GM12878 (cell line): ENCODE measurements at regions not wholly inside any gene's neighbourhood (a gene's known extent, or its start where the extent isn't known, plus 50 kb on each side); places are given as distances from the start of the nearest gene placed in this dataset.

Source experiments
- ATF7 ChIP-seq: fragments of 450-650 bp; IDR thresholded peaks from 2 replicates; pipeline ENCODE4 v1.6.1; 2016; ENCODE audit warnings: low read depth, mild to moderate bottlenecking
- BCL11A ChIP-seq: IDR thresholded peaks from 2 replicates; pipeline ENCODE4 v1.6.1; 2011; ENCODE audit warnings: low read depth, low read length
- EZH2 ChIP-seq: IDR thresholded peaks from 2 replicates; pipeline ENCODE4 v1.6.1; 2012; ENCODE audit warnings: low read depth, mild to moderate bottlenecking, control low read depth, inconsistent platforms, low read length, borderline replicate concordance; ENCODE audit not compliant: control insufficient read depth
- FOXK2 ChIP-seq: fragments of 450-650 bp; IDR thresholded peaks from 2 replicates; pipeline ENCODE4 v1.6.1; 2017; ENCODE audit warnings: mild to moderate bottlenecking, moderate library complexity
- IKZF2 ChIP-seq, 2 experiments: fragments of 450-650 bp; IDR thresholded peaks; 2 replicates each; pipeline ENCODE4 v1.6.1; 2017; ENCODE audit warnings: mild to moderate bottlenecking in 2 of 2, moderate library complexity in 2 of 2
- IRF3 ChIP-seq: fragments of 450-650 bp; IDR thresholded peaks from 2 replicates; pipeline ENCODE4 v1.6.1; 2014; ENCODE audit warnings: mild to moderate bottlenecking
- MTA3 ChIP-seq: IDR thresholded peaks from 2 replicates; pipeline ENCODE4 v1.6.1; 2012; ENCODE audit warnings: low read length, inconsistent platforms, borderline replicate concordance
- NRF1 ChIP-seq: conservative IDR thresholded peaks from 2 replicates; pipeline ENCODE4 v1.6.1; 2011; ENCODE audit warnings: mild to moderate bottlenecking, low read depth, low read length, improper control_type of control experiment
- PBX3 ChIP-seq: IDR thresholded peaks from 2 replicates; pipeline ENCODE4 v1.6.1; 2011; ENCODE audit warnings: mild to moderate bottlenecking, low read depth, low read length, moderate library complexity; ENCODE audit not compliant: insufficient replicate concordance
- PKNOX1 ChIP-seq: fragments of 450-650 bp; IDR thresholded peaks from 2 replicates; pipeline ENCODE4 v1.6.1; 2016; ENCODE audit warnings: mild to moderate bottlenecking
- PML ChIP-seq: IDR thresholded peaks from 2 replicates; pipeline ENCODE4 v1.6.1; 2012; ENCODE audit warnings: low read length, inconsistent platforms
- POLR2AphosphoS2 ChIP-seq: IDR thresholded peaks from 2 replicates; pipeline ENCODE4 v1.6.1; 2011; ENCODE audit warnings: low read depth, mild to moderate bottlenecking, low read length, improper control_type of control experiment, moderate library complexity
- RB1 ChIP-seq: fragments of 450-650 bp; formaldehyde crosslinking; IDR thresholded peaks from 2 replicates; pipeline ENCODE4 v1.6.1; 2017; ENCODE audit warnings: mild to moderate bottlenecking, borderline replicate concordance
- RELB ChIP-seq: fragments of 450-650 bp; IDR thresholded peaks from 2 replicates; pipeline ENCODE4 v1.6.1; 2017; ENCODE audit warnings: low read depth, mild to moderate bottlenecking, moderate library complexity
- TBL1XR1 ChIP-seq: IDR thresholded peaks from 2 replicates; pipeline ENCODE4 v1.6.1; 2012; ENCODE audit warnings: low read depth, low read length, improper control_type of control experiment
- ZBED1 ChIP-seq: IDR thresholded peaks from 2 replicates; pipeline ENCODE4 v1.6.1; 2016; ENCODE audit warnings: borderline replicate concordance
- ZNF384 ChIP-seq: IDR thresholded peaks from 2 replicates; pipeline ENCODE4 v1.6.1; 2012; ENCODE audit warnings: low read depth, mild to moderate bottlenecking, low read length, improper control_type of control experiment, borderline replicate concordance
- ZZZ3 ChIP-seq: IDR thresholded peaks from 2 replicates; pipeline ENCODE4 v1.6.1; 2011; ENCODE audit warnings: low read depth; ENCODE audit not compliant: control insufficient read depth, insufficient read length

GRCh38 chr5:104088876-104089778 is 526.5 kb upstream of the NUDT12 start (continued):
- TF ChIP-seq ZNF384 (no peak), ZBED1 (no peak), RELB (peak; percentile 69; the same call in 1 of the 2 replicates), PKNOX1 (0 out of 2 replicates have a peak, but pooled peaks have one; percentile 16), FOXK2 (no peak), PML (no peak), EZH2 (no peak), PBX3 (no peak), IRF3 (no peak), NRF1 (no peak), BCL11A (peak; percentile 87; the same call in 1 of the 2 replicates), TBL1XR1 (no peak), MTA3 (no peak), RB1 (no peak), POLR2AphosphoS2 (no peak), IKZF2 (IDR thresholded peaks at IDR 0.05) (peak; percentile 83 to 88; a peak in 3 of 4 replicates), ATF7 (peak; percentile 75), ZZZ3 (no peak)
